GM19023 (cell line): ENCODE measurements at regions not wholly inside any gene's neighbourhood (a gene's known extent, or its start where the extent isn't known, plus 50 kb on each side); places are given as distances from the start of the nearest gene placed in this dataset.

Source experiments
- ATAC-seq: cut with Tn5 transposase; IDR thresholded peaks from one replicate; pipeline ENCODE4 v1.9.1; 2021; ENCODE audit warnings: mild to moderate bottlenecking, moderate library complexity; ENCODE audit not compliant: unreplicated experiment

- ATAC-seq = no peak
Observed at GRCh38 chr5:2027790-2028189, 145.1 kb upstream of the IRX4 start.

GRCh38 chr5:2024986-2025721 lies 142.4 kb upstream of the IRX4 start:
- no peak for ATAC-seq

- ATAC-seq = no peak
Observed at GRCh38 chr5:2023196-2023595, 140.5 kb upstream of the IRX4 start.

GRCh38 chr5:2022436-2022835 lies 139.7 kb upstream of the IRX4 start:
- ATAC-seq = no peak

- no peak for ATAC-seq
Observed at GRCh38 chr5:2021484-2022176, 138.9 kb upstream of the IRX4 start.

GRCh38 chr5:2020730-2021129 lies 138.0 kb upstream of the IRX4 start:
- ATAC-seq = no peak

GRCh38 chr5:2019716-2020115 lies 137.0 kb upstream of the IRX4 start:
- no peak for ATAC-seq

- ATAC-seq = no peak
Observed at GRCh38 chr5:2018390-2018724, 135.6 kb upstream of the IRX4 start.

GRCh38 chr5:2017540-2018389 lies 135.0 kb upstream of the IRX4 start:
- ATAC-seq = no peak

- no peak for ATAC-seq
Observed at GRCh38 chr5:2015961-2016360, 133.2 kb upstream of the IRX4 start.

- ATAC-seq = no peak
Observed at GRCh38 chr5:2015124-2015848, 132.6 kb upstream of the IRX4 start.

- ATAC-seq = no peak
Observed at GRCh38 chr5:2014058-2014610, 131.4 kb upstream of the IRX4 start.

- ATAC-seq = no peak
Observed at GRCh38 chr5:2013301-2014057, 130.8 kb upstream of the IRX4 start.

- no peak for ATAC-seq
Observed at GRCh38 chr5:2012885-2013284, 130.2 kb upstream of the IRX4 start.

GRCh38 chr5:2011481-2012411 lies 129.0 kb upstream of the IRX4 start:
- ATAC-seq = no peak

GRCh38 chr5:2010940-2011339 lies 128.2 kb upstream of the IRX4 start:
- no peak for ATAC-seq

- ATAC-seq = no peak
Observed at GRCh38 chr5:2009986-2010914, 127.5 kb upstream of the IRX4 start.
